NCI-H524 treated with DMSO at 0.1 percent for 48 hours (cell line): ENCODE measurements at regions not wholly inside any gene's neighbourhood (a gene's known extent, or its start where the extent isn't known, plus 50 kb on each side); places are given as distances from the start of the nearest gene placed in this dataset.
"Not testable (repeated sequence)": the region's sequence is repeated elsewhere in the genome, so short reads cannot be mapped to it uniquely, and the experiment has no call there.

Experiments
- DNase-seq: peaks from one replicate; lab custom pipeline; 2025; lab: John Stamatoyannopoulos, UW

GRCh38 chr15:45948181-45948621, 313.4 kb downstream of the SQOR start:
- no peak for DNase-seq

GRCh38 chr15:45958924-45959323, 324.1 kb downstream of the SQOR start:
- DNase-seq: no peak

- DNase-seq: no peak
These were observed 327.9 kb downstream of the SQOR start for GRCh38 chr15:45962733-45963132.

GRCh38 chr15:45970542-45970941, 335.7 kb downstream of the SQOR start:
- no peak for DNase-seq

- no peak for DNase-seq
These were observed 345.5 kb downstream of the SQOR start for GRCh38 chr15:45980366-45980765.

GRCh38 chr15:45981625-45982024, 346.8 kb downstream of the SQOR start:
- DNase-seq: no peak

- DNase-seq: no peak
These were observed 357.0 kb downstream of the SQOR start for GRCh38 chr15:45991863-45992262.

GRCh38 chr15:45993072-45993471, 358.2 kb downstream of the SQOR start:
- no peak for DNase-seq

- no peak for DNase-seq
These were observed 358.7 kb downstream of the SQOR start for GRCh38 chr15:45993508-45993907.

GRCh38 chr15:45995800-45996199, 361.0 kb downstream of the SQOR start:
- no peak for DNase-seq

GRCh38 chr15:46014532-46014931, 379.7 kb downstream of the SQOR start:
- DNase-seq: no peak

GRCh38 chr15:46034755-46035154, 399.9 kb downstream of the SQOR start:
- no peak for DNase-seq

- DNase-seq: no peak
These were observed 404.9 kb downstream of the SQOR start for GRCh38 chr15:46039703-46040102.

GRCh38 chr15:46041905-46042304, 407.1 kb downstream of the SQOR start:
- DNase-seq: no peak

- DNase-seq: no peak
These were observed 425.2 kb downstream of the SQOR start for GRCh38 chr15:46059921-46060594.

GRCh38 chr15:46061002-46061401, 426.2 kb downstream of the SQOR start:
- no peak for DNase-seq

- DNase-seq: no peak
These were observed 442.4 kb downstream of the SQOR start for GRCh38 chr15:46077220-46077619.

GRCh38 chr15:46079046-46079445, 444.2 kb downstream of the SQOR start:
- no peak for DNase-seq

GRCh38 chr15:46080016-46080415, 445.2 kb downstream of the SQOR start:
- DNase-seq: no peak

- no peak for DNase-seq
These were observed 453.9 kb downstream of the SQOR start for GRCh38 chr15:46088486-46089445.

- DNase-seq: no peak
These were observed 454.7 kb downstream of the SQOR start for GRCh38 chr15:46089467-46089935.

- DNase-seq: peak; percentile 73
These were observed 457.1 kb downstream of the SQOR start for GRCh38 chr15:46091860-46092450.

- not testable (repeated sequence) for DNase-seq
These were observed 463.2 kb downstream of the SQOR start for GRCh38 chr15:46098006-46098405.
